Gastrocnemius medialis (tissue), 4 donors: ENCODE measurements at regions not wholly inside any gene's neighbourhood (a gene's known extent, or its start where the extent isn't known, plus 50 kb on each side); places are given as distances from the start of the nearest gene placed in this dataset.
"Not testable (repeated sequence)": the region's sequence is repeated elsewhere in the genome, so short reads cannot be mapped to it uniquely, and the experiment has no call there.

Source experiments
- ATAC-seq, 2 donors: fragments of 150-250 bp; one replicate each; pipeline ENCODE4 v1.9.1; 2016
- DNase-seq, 2 donors: peaks; one replicate each; pipeline ENCODE4 v3.0.0-alpha.2; 2019
- H3K27ac ChIP-seq, 4 donors: fragments of 200-600 bp; sonication (generic); 1 replicate in 1 of 4; 2 replicates in 3 of 4; pipeline ENCODE4 v1.5.1; 2016 to 2018; ENCODE audit warnings: mild to moderate bottlenecking in 2 of 4, moderate library complexity in 1 of 4
- H3K27me3 ChIP-seq, 3 donors: fragments of 200-600 bp; sonication (generic) in 2 of 3; 1 replicate in 1 of 3; 2 replicates in 2 of 3; pipeline versions ENCODE4 v1.5.1 to v1.6.0; 2016 to 2019; ENCODE audit warnings: mild to moderate bottlenecking in 1 of 3, moderate library complexity in 1 of 3
- H3K36me3 ChIP-seq, 2 donors: fragments of 200-600 bp; sonication (generic) in 1 of 2; one replicate each; pipeline ENCODE4 v1.5.1; 2017 to 2018
- H3K4me1 ChIP-seq, 2 donors: fragments of 200-600 bp; sonication (generic) in 1 of 2; one replicate each; pipeline ENCODE4 v1.5.1; 2016 to 2017; ENCODE audit warnings: mild to moderate bottlenecking in 2 of 2
- H3K4me3 ChIP-seq, 4 donors: fragments of 200-600 bp; sonication (generic) in 3 of 4; 1 replicate in 1 of 4; 2 replicates in 3 of 4; pipeline ENCODE4 v1.5.1; 2016 to 2019; ENCODE audit warnings: mild to moderate bottlenecking in 2 of 4
- H3K9me3 ChIP-seq, 3 donors: fragments of 200-600 bp; sonication (generic) in 2 of 3; 1 replicate in 1 of 3; 2 replicates in 2 of 3; pipeline ENCODE4 v1.5.1; 2016 to 2019
- POLR2A ChIP-seq, 2 donors: fragments of 450-650 bp; IDR thresholded peaks; one replicate each; pipeline ENCODE4 v1.6.1; 2017; ENCODE audit warnings: antibody characterized with exemption in 2 of 2, mild to moderate bottlenecking in 2 of 2, moderate library complexity in 2 of 2
- in situ Hi-C, 4 donors: fragments of 200-750 bp; cut with MboI; loops; one replicate each; pipeline versions ENCODE4 v1.15.0 to v1.8.0; 2017; ENCODE audit warnings: low sequenced_read_pairs in 4 of 4
- intact Hi-C: fragments of 100-400 bp; cut with DNase I; formaldehyde crosslinking; loops from one replicate; pipeline ENCODE4 v1.15.1; 2023; ENCODE audit warnings: low total_unique reads
- TF ChIP-seq, protein P1 (sequence below), 5 experiments: fragments of 450-650 bp in 3 of 5; fragments of 200-600 bp in 2 of 5; sonication (generic) in 2 of 5; IDR thresholded peaks in 4 of 5; conservative IDR thresholded peaks in 1 of 5; 1 replicate in 4 of 5; 2 replicates in 1 of 5; pipeline ENCODE4 v1.5.1; 2016 to 2019; ENCODE audit warnings: antibody characterized with exemption in 5 of 5, mild to moderate bottlenecking in 3 of 5, moderate library complexity in 3 of 5

DNA sequence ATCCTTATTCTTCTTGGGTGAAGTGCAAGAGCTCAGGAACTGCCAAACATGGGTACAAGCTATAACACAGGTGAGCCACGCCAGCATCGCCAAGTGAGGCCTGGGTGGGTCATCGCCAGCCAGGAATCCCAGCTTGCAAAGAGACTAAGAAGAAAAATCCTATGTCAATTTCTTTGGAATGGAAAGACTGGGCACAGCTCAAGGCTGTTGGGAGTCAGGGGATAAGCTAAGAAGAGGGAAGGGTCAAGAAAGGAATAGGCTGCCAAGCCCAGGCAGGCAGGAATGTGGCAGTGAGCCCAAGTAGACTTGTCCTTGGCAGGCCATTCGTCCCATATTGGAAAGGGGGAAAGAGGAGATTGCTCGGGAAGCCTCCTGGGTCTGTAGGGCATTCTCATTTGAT lies 191.4 kb upstream of the CDH5 start:
- no peak for TF ChIP-seq POLR2A (IDR thresholded peaks at IDR 0.05)
- TF ChIP-seq, protein P1, sequence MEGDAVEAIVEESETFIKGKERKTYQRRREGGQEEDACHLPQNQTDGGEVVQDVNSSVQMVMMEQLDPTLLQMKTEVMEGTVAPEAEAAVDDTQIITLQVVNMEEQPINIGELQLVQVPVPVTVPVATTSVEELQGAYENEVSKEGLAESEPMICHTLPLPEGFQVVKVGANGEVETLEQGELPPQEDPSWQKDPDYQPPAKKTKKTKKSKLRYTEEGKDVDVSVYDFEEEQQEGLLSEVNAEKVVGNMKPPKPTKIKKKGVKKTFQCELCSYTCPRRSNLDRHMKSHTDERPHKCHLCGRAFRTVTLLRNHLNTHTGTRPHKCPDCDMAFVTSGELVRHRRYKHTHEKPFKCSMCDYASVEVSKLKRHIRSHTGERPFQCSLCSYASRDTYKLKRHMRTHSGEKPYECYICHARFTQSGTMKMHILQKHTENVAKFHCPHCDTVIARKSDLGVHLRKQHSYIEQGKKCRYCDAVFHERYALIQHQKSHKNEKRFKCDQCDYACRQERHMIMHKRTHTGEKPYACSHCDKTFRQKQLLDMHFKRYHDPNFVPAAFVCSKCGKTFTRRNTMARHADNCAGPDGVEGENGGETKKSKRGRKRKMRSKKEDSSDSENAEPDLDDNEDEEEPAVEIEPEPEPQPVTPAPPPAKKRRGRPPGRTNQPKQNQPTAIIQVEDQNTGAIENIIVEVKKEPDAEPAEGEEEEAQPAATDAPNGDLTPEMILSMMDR (IDR thresholded peaks at IDR 0.05 in 4 of 5, conservative IDR thresholded peaks at IDR 0.05 in 1 of 5), result no peak
- Histone ChIP-seq H3K9me3 (no peaks in the 10 kb centered on the region), H3K27ac (no peak overlapping the region), H3K36me3 (no peaks in the 10 kb centered on the region), H3K27me3 (no peaks in the 10 kb centered on the region), H3K4me3 (no peak overlapping the region), H3K4me1 (no peaks in the 10 kb centered on the region)
- ATAC-seq (no peak), DNase-seq (no peak)
- intact Hi-C loops, result no loop called here
- in situ Hi-C loops, result no loop called here

DNA sequence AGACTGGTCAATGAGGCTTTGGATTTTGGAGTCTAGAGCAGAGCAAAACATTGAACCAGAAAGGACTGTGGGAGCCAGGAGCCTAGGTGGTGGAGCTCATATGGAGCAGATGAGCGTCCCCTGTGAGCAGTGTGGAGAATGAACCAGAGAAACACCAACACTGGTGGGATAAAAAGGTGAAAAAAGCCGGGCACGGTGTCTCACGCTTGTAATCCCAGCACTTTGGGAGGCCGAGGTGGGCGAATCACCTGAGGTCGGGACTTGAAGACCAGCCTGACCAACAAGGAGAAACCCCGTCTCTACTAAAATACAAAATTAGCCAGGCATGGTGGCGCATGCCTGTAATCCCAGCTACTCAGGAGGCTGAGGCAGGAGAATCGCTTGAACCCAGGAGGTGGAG lies 192.7 kb upstream of the CDH5 start:
- H3K4me3 ChIP-seq, ATAC-seq, H3K27ac ChIP-seq, in situ Hi-C loops, intact Hi-C loops, H3K27me3 ChIP-seq, H3K36me3 ChIP-seq, H3K9me3 ChIP-seq, H3K4me1 ChIP-seq, DNase-seq: not testable (repeated sequence)

DNA sequence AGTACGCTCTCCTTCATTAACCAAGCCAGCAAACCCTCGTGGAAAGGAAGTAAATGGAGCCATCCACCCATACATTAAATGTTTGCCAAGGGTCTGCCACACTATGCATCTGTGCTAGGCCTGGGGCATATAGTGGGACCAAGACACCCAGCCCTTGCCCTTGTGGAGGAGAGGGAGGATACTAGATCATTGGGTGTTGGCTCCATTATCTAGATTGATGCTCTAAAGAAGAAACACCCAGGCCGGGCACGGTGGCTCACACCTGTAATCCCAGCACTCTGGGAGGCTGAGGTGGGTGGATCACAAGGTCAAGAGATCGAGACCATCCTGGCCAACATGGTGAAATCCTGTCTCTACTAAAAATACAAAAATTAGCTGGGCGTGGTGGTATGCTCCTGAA lies 193.3 kb upstream of the CDH5 start:
- in situ Hi-C loops, H3K27ac ChIP-seq, H3K27me3 ChIP-seq, H3K4me1 ChIP-seq, H3K9me3 ChIP-seq, ATAC-seq, H3K4me3 ChIP-seq, intact Hi-C loops, DNase-seq, H3K36me3 ChIP-seq: not testable (repeated sequence)

DNA sequence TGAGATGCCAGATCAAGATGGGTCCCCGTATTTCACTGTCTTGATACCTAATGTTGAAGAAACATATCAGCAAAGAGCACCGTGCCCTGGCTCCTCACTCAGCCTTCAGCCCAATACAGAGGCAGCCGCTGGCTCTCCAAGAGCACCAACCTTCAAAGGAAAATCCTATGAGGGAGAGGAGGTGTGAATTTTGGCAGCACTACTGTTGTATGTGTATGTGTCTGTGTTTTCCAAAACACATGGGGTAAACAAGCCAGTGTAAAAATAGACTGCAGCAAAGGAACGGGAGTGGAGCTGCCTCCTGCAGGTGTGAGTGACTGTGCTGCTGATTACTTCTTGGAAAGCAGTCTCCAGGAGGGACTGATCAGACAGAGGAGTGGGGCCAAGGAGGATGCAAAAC lies 194.0 kb upstream of the CDH5 start:
- H3K27me3 ChIP-seq, result no peaks in the 10 kb centered on the region
- no peak for TF ChIP-seq POLR2A (IDR thresholded peaks at IDR 0.05)
- TF ChIP-seq, protein P1 (IDR thresholded peaks at IDR 0.05 in 4 of 5, conservative IDR thresholded peaks at IDR 0.05 in 1 of 5), result no peak
- H3K4me1 ChIP-seq, result no peaks in the 10 kb centered on the region
- no peak overlapping the region for H3K4me3 ChIP-seq
- no peak overlapping the region for H3K27ac ChIP-seq
- no peaks in the 10 kb centered on the region for H3K36me3 ChIP-seq
- ATAC-seq (peak in 1 of 2 donors; percentile 42), DNase-seq (no peak)
- intact Hi-C loops, result no loop called here
- no peaks in the 10 kb centered on the region for H3K9me3 ChIP-seq
- in situ Hi-C loops, result no loop called here

DNA sequence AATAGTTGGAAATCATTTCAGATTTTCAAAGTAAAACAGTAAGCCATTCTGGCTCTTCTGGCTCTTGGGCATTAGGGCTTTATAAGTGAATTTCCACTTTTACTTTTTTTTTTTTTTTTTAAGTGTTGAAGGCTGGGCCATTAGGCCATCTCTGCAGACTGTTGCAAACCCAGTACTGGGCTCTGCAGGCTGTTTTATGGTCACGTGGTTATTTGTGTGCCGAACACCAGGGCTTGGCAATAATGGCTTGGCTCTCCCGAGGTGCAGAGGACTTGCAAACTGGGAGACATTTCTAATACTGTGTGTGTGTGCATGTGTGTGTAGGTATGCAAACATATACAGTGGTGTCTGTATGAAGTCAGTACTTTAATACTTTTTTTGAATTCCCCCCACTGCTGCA lies 194.9 kb upstream of the CDH5 start:
- Histone ChIP-seq H3K36me3 (no peaks in the 10 kb centered on the region), H3K27ac (no peak overlapping the region), H3K9me3 (no peaks in the 10 kb centered on the region), H3K4me3 (no peak overlapping the region), H3K27me3 (no peaks in the 10 kb centered on the region), H3K4me1 (no peaks in the 10 kb centered on the region)
- in situ Hi-C loops (no loop called here), intact Hi-C loops (no loop called here)
- no peak for ATAC-seq
- no peak for DNase-seq
- TF ChIP-seq, protein P1 (IDR thresholded peaks at IDR 0.05 in 4 of 5, conservative IDR thresholded peaks at IDR 0.05 in 1 of 5), result no peak
- TF ChIP-seq POLR2A (IDR thresholded peaks at IDR 0.05), result no peak

DNA sequence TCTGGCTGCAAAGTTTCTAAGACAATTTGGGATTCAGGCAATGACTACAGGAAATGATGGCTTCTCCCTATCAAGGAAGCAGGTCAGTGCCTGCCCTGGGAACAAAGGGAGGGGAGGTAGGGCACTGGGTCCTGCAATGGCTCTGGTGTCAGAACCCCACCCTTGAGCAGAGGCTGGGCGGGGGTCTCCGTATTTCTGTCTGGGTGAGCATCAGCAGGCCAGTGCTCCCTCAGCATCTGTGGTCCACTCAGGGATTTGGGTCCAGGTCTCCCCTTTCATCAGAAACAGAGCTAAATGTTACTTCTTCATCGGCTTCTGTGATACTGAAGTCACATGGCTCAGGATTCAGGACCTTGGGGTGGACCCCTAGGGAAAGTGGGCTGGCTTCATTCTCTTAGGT lies 195.5 kb upstream of the CDH5 start:
- Histone ChIP-seq H3K36me3 (no peaks in the 10 kb centered on the region), H3K4me1 (no peaks in the 10 kb centered on the region), H3K27me3 (no peaks in the 10 kb centered on the region), H3K9me3 (no peaks in the 10 kb centered on the region), H3K27ac (no peak overlapping the region), H3K4me3 (no peak overlapping the region)
- ATAC-seq (no peak), DNase-seq (no peak)
- in situ Hi-C loops, result no loop called here
- TF ChIP-seq POLR2A (IDR thresholded peaks at IDR 0.05), result no peak
- TF ChIP-seq, protein P1 (IDR thresholded peaks at IDR 0.05 in 4 of 5, conservative IDR thresholded peaks at IDR 0.05 in 1 of 5), result no peak
- intact Hi-C loops, result no loop called here
